Mononuclear cell (primary cell): ENCODE measurements at regions not wholly inside any gene's neighbourhood (a gene's known extent, or its start where the extent isn't known, plus 50 kb on each side); places are given as distances from the start of the nearest gene placed in this dataset.
"Not testable (repeated sequence)": the region's sequence is repeated elsewhere in the genome, so short reads cannot be mapped to it uniquely, and the experiment has no call there.

Experiments
- H3K27me3 ChIP-seq: 2 replicates; pipeline ENCODE4 v1.6.0; 2011; ENCODE audit warnings: low read length, control low read depth; ENCODE audit not compliant: insufficient read depth
- H3K4me1 ChIP-seq: 2 replicates; pipeline ENCODE4 v1.5.1; 2011; ENCODE audit warnings: mild to moderate bottlenecking, low read length, control low read depth; ENCODE audit not compliant: insufficient read depth
- H3K4me3 ChIP-seq: 2 replicates; pipeline ENCODE4 v1.5.1; 2011; ENCODE audit warnings: mild to moderate bottlenecking, low read length, moderate library complexity
- H3K9me3 ChIP-seq: 2 replicates; pipeline ENCODE4 v1.5.1; 2011; ENCODE audit warnings: low read depth, mild to moderate bottlenecking, control low read depth, low read length

- Histone ChIP-seq H3K27me3 (no peaks in the 10 kb centered on the region), H3K4me3 (no peak overlapping the region), H3K4me1 (no peaks in the 10 kb centered on the region), H3K9me3 (no peaks in the 10 kb centered on the region)
Observed at GRCh38 chr2:220705678-220706077, 866.4 kb downstream of the EPHA4 start.

- no peaks in the 10 kb centered on the region for H3K27me3 ChIP-seq
- no peak overlapping the region for H3K4me3 ChIP-seq
- H3K4me1 ChIP-seq = no peaks in the 10 kb centered on the region
- no peaks in the 10 kb centered on the region for H3K9me3 ChIP-seq
Observed at GRCh38 chr2:220707261-220707660, 864.8 kb downstream of the EPHA4 start.

- no peaks in the 10 kb centered on the region for H3K9me3 ChIP-seq
- H3K4me3 ChIP-seq = no peak overlapping the region
- no peaks in the 10 kb centered on the region for H3K27me3 ChIP-seq
- H3K4me1 ChIP-seq = no peaks in the 10 kb centered on the region
Observed at GRCh38 chr2:220708366-220708765, 863.7 kb downstream of the EPHA4 start.

GRCh38 chr2:220717283-220717682 is 854.8 kb downstream of the EPHA4 start:
- H3K4me1 ChIP-seq = no peaks in the 10 kb centered on the region
- H3K9me3 ChIP-seq = no peaks in the 10 kb centered on the region
- H3K27me3 ChIP-seq = no peaks in the 10 kb centered on the region
- H3K4me3 ChIP-seq = no peak overlapping the region

- Histone ChIP-seq H3K27me3 (no peaks in the 10 kb centered on the region), H3K9me3 (peaks cover 4% of the 10 kb centered on the region), H3K4me1 (no peaks in the 10 kb centered on the region), H3K4me3 (no peak overlapping the region)
Observed at GRCh38 chr2:220736778-220737177, 835.3 kb downstream of the EPHA4 start.

GRCh38 chr2:220743203-220743602 is 828.9 kb downstream of the EPHA4 start:
- Histone ChIP-seq H3K9me3 (peaks cover 4% of the 10 kb centered on the region), H3K4me1 (no peaks in the 10 kb centered on the region), H3K4me3 (no peak overlapping the region)

GRCh38 chr2:220744861-220745260 is 827.2 kb downstream of the EPHA4 start:
- Histone ChIP-seq H3K9me3 (no peaks in the 10 kb centered on the region), H3K4me1 (no peaks in the 10 kb centered on the region), H3K4me3 (no peak overlapping the region), H3K27me3 (no peaks in the 10 kb centered on the region)

More at GRCh38 chr2:220743203-220743602, 828.9 kb downstream of the EPHA4 start:
- no peaks in the 10 kb centered on the region for H3K27me3 ChIP-seq

GRCh38 chr2:220745682-220746081 is 826.4 kb downstream of the EPHA4 start:
- no peaks in the 10 kb centered on the region for H3K27me3 ChIP-seq
- H3K4me3 ChIP-seq = no peak overlapping the region
- H3K4me1 ChIP-seq = no peaks in the 10 kb centered on the region
- H3K9me3 ChIP-seq = no peaks in the 10 kb centered on the region

- H3K4me1 ChIP-seq = no peaks in the 10 kb centered on the region
- H3K9me3 ChIP-seq = no peaks in the 10 kb centered on the region
- no peaks in the 10 kb centered on the region for H3K27me3 ChIP-seq
- no peak overlapping the region for H3K4me3 ChIP-seq
Observed at GRCh38 chr2:220747736-220748135, 824.4 kb downstream of the EPHA4 start.

GRCh38 chr2:220748875-220749479 is 823.1 kb downstream of the EPHA4 start:
- H3K4me3 ChIP-seq = no peak overlapping the region
- H3K27me3 ChIP-seq = no peaks in the 10 kb centered on the region
- H3K4me1 ChIP-seq = no peaks in the 10 kb centered on the region
- H3K9me3 ChIP-seq = no peaks in the 10 kb centered on the region

- Histone ChIP-seq H3K4me3 (no peak overlapping the region), H3K27me3 (no peaks in the 10 kb centered on the region), H3K9me3 (no peaks in the 10 kb centered on the region), H3K4me1 (no peaks in the 10 kb centered on the region)
Observed at GRCh38 chr2:220753486-220753885, 818.6 kb downstream of the EPHA4 start.

- Histone ChIP-seq H3K4me1 (no peaks in the 10 kb centered on the region), H3K4me3 (no peak overlapping the region), H3K27me3 (no peaks in the 10 kb centered on the region), H3K9me3 (no peaks in the 10 kb centered on the region)
Observed at GRCh38 chr2:220756653-220757052, 815.5 kb downstream of the EPHA4 start.

- H3K27me3 ChIP-seq, H3K9me3 ChIP-seq, H3K4me3 ChIP-seq, H3K4me1 ChIP-seq: not testable (repeated sequence)
Observed at GRCh38 chr2:220758376-220758775, 813.7 kb downstream of the EPHA4 start.

GRCh38 chr2:220764171-220764570 is 807.9 kb downstream of the EPHA4 start:
- Histone ChIP-seq H3K4me1 (no peaks in the 10 kb centered on the region), H3K27me3 (no peaks in the 10 kb centered on the region), H3K4me3 (no peak overlapping the region)

GRCh38 chr2:220767591-220768255 is 804.4 kb downstream of the EPHA4 start:
- H3K9me3 ChIP-seq = no peaks in the 10 kb centered on the region
- no peak overlapping the region for H3K4me3 ChIP-seq
- no peaks in the 10 kb centered on the region for H3K4me1 ChIP-seq
- no peaks in the 10 kb centered on the region for H3K27me3 ChIP-seq

More at GRCh38 chr2:220764171-220764570, 807.9 kb downstream of the EPHA4 start:
- H3K9me3 ChIP-seq = no peaks in the 10 kb centered on the region

GRCh38 chr2:220775856-220776488 is 796.1 kb downstream of the EPHA4 start:
- no peak overlapping the region for H3K4me3 ChIP-seq

More at GRCh38 chr2:220775856-220776488, 796.1 kb downstream of the EPHA4 start:
- Histone ChIP-seq H3K27me3 (no peaks in the 10 kb centered on the region), H3K9me3 (no peaks in the 10 kb centered on the region), H3K4me1 (no peaks in the 10 kb centered on the region)
